GM19324 (cell line): ENCODE measurements at regions not wholly inside any gene's neighbourhood (a gene's known extent, or its start where the extent isn't known, plus 50 kb on each side); places are given as distances from the start of the nearest gene placed in this dataset.
A peak's percentile ranks its signal among the peaks of the same experiment; 100 is the strongest.
"Not testable (repeated sequence)": the region's sequence is repeated elsewhere in the genome, so short reads cannot be mapped to it uniquely, and the experiment has no call there.

ENCODE experiments used
- ATAC-seq: cut with Tn5 transposase; IDR thresholded peaks from one replicate; pipeline ENCODE4 v1.9.1; 2021; ENCODE audit warnings: mild to moderate bottlenecking, moderate library complexity; ENCODE audit not compliant: unreplicated experiment, low FRiP score

DNA sequence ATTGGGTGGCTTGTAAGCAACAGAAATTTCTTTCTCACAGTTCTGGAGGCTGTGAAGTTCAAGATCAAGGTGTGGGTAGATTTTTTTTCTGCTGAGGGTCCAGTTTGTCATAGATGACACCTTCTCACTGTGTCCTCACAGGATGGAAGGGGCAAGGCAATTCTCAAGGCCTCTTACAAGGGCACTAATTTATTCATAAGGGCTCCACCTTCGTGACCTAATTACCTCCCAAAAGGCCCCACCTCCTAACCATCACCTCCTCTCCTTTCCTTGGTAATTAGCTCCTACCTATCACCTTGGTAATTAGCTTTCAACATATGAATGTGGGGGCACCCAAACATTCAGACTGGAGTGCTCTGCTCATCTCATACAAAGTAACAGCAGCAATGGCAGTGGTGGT is 92.3 kb upstream of the CD44 start:
- no peak for ATAC-seq

DNA sequence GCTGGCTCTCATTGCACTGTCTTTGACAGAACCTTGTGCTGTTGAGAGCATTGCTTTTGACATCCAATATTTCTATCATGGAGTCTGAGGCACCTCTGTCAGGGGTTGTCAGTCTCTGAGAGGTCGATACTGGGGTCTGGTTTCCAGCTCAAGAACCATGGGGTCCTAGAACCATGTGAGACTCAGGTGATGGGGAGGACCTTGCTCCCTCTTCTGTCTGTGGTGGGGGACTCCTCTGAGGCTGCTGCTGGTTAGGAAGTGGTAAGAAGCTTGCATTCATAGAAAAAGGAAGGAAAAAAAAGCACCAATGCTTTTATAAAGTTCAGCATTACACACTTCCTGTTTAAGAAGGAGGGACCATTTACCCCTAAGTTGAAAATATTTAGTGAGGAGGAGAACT is 91.8 kb upstream of the CD44 start:
- ATAC-seq: no peak

DNA sequence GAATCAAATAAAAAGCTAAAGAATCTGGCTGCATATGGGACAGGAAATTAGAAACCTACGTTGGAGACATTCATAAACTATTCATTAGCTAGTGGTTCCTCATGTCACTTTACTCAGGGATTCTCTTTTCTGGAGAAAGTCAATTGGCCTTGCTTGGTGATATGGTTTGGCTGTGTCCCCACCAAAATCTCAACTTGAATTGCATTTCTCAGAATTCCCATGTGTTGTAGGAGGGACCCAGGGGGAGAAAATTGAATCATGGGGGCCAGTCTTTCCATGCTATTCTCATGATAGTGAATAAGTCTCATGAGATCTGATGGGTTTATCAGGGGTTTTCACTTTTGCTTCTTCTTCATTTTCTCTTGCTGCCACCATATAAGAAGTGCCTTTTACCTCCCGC is 91.2 kb upstream of the CD44 start:
- no peak for ATAC-seq

- not testable (repeated sequence) for ATAC-seq
These were observed 90.6 kb upstream of the CD44 start for GRCh38 chr11:35048346-35048745.

- ATAC-seq: no peak
These were observed 89.0 kb upstream of the CD44 start for GRCh38 chr11:35049859-35050531.

DNA sequence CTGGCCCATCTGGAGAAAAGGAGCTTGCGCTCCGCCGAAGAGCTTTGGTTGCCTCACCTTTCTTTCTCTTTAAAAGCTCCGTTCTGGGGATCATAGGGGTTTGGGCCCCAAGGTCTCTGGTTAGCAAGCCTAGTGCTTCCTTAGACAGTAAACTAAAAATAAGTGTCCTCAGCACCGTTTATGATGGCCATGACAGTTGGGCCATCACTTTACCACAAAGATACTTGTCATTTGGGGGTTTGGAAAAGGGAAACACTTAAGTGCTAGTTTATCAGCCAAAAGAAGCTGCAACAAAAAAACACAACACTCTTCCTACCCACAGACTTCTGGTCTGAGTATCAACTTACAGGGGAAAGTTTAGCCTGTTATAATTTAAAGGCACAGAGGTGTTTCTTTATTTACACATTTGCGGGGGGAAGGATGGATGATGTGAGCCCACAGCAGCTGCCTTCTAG is 88.4 kb upstream of the CD44 start:
- ATAC-seq: no peak

- ATAC-seq: no peak
These were observed 82.4 kb upstream of the CD44 start for GRCh38 chr11:35056391-35057093.

DNA sequence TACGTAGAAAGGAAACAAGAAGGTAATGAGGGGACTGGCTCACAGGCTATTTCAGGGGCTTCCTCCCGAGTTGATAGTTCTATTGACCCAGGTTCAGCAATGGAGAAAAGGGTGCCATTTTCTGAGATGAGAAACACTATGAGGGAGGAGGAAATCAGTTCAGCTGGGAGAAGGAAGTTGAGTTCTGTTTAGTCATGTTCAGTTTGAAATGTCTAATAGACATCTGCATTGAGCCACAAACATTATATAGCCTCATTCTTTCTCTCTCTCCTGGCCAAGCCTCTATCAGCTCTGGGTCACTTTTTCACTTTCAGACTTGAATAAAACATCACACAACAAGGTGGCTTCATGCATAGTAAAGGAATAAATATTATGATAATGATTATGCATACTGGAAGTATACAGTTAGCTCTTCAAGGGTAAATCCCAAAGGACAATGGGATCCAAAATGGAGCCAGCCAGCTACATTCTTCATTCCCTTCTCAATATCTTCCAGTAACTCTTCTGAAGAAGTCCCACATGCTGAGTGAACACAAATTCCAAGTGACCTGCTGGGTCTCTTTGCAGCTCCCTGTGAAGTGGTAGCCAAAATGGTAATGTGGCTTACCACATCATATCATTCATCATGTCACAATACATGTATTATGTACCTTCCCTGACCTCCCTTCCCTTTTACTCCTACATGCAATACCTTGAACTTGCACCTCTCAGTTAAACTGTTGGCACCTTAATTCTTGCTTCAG is 80.9 kb upstream of the CD44 start:
- ATAC-seq: no peak

GRCh38 chr11:35058669-35059434 is 80.1 kb upstream of the CD44 start:
- no peak for ATAC-seq

- no peak for ATAC-seq
These were observed 77.2 kb upstream of the CD44 start for GRCh38 chr11:35061516-35062440.

DNA sequence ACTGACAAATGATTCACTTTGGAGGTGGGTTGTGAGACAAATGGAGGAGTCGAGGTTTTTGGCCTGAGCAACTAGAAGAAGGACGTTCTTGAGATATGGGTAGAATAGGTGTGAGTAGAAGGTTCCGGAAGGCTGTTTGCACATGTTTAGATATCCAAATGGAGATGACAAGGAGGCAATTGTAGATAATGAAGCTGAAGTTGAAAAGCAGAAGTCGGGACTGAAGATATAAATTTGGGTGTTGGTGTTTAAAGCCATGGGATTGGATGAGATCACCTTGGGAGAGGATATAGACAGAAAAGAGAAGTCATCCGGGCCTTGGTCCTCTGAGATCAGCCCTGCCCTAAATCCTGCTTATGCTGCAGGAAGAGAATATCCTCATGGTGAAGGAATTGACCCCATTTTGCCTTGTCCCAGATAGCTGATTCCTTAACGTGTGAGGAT is 75.5 kb upstream of the CD44 start:
- no peak for ATAC-seq

DNA sequence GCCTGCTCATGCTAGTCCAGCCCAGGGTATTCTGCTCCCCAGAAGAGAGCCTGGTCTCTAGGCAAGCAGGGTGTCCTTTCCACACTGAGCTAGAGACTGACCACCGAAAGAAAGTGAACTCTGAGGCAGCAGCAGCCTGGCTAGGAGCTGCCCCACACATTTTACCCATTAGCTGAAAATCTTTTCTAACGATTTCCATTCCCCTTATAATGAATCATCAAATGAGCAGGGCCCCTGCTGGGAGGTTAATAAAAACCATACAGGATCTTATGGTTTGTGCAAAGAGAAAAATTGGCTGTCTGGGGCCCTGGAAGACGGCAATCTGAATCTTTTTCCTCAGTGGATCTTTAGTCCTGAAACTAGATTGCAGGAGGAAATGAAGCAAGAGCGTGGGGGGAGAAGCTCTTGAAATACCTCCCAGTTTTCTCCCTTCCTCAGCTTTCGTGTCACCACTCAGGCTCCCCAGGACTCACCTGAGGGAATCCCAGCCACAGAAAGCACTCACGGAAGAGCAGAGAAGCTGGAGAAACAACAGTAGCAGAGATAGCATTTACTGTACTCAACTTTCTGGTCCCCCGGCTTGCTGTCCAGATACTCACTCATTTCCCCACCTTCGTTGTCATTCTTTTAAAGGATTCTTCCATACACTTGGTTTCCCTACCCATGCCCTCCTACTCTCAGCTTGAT is 74.7 kb upstream of the CD44 start:
- no peak for ATAC-seq

DNA sequence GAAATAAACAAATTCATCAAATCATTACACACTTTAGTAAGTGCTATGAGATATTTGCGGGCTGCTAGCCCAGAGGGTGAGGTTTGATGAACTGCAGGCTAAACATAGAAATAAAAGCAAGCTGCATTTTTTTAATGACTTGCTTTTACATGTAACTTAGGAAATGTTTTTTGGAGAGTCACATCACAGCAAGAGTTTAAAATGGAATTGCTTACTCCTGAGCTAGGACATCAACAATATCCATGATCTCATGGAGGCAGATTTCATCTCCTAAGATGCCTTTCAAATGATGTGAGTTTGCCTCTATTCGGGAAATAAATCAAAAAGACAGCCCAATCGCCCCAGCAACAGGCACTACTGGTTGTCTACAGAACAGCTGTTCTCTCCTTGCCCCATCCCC is 73.4 kb upstream of the CD44 start:
- ATAC-seq: no peak

DNA sequence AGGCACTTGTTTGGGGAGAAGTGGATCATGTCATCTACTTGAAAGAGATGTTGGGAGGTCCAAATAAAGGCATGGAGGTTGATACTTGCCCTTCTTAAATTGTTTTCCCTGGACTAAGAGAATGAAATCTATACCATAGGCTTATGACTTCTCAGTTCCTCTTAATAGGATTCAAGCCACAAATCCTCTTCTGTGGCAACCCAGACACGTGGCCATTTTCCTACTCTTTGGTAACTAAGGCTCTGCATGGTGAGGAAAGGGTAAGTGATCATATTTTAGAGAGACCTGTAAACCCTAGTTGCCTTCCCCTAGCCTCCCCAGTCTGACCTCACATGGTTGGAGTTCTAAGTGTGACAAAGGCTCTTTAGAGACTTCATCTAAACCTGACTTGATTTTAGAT is 72.9 kb upstream of the CD44 start:
- ATAC-seq: no peak

DNA sequence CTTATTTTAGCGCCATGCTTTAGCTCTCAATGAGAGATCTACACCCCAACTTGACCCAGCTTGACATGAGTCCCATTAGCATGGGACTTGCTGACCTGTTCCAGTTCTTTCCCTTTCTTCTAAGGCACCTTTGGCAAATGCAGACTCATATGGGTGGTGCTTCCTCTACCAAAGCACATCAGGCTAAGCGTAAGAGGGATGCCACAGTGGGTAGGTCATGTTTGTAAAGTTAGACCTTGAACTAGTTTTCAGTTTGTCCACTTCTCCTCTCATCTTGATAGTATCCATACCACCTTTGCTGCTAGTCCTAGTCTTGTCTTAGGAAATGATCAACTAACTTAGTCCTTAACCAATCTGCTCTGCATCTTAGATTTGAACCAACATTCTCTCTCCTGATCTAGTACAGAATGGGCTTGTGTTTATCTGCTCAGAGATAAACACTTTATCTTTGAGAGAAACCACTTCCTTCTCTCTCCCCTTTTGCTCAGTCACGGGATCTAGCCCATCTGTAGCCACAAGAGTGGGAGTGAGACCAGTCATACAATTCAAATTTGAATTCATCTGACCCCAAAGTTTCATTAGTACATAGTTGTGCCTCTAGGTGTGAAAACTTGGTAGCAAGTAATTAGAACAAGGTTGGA is 72.1 kb upstream of the CD44 start:
- ATAC-seq: peak; percentile 90

GRCh38 chr11:35071722-35072121 is 67.2 kb upstream of the CD44 start:
- ATAC-seq: no peak

DNA sequence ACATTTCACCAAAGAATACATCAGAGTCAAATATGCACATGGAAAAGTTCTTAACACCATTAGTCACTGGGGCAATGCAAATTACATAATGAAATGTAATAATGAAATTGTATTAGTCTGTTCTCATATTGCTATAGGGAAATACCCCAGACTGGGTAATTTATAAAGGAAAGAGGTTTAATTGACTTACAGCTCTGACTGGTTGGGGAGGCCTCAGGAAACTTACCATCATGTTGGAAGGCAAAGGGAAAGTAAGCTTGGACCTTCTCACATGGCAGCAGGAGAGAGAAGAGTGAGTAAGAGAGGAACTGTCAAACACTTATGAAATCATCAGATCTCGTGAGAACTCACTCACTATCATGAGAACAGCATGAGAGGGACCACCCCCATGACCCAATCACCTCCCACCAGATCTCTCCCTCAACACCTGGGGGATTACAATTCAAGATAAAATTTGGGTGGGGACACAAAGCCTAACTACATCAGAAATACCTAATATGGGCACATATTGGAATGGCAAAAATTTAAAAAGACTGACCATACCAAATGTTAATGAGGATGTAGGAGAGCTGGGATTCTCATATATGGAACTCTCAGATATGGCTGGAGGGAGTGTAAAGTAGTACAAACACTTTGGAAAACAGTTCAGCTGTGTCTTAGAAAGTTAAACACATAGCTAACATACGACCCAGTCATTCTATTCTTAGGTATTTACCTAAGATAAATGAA is 65.1 kb upstream of the CD44 start:
- no peak for ATAC-seq
